Stomach (tissue), 8 donors: ENCODE measurements at regions not wholly inside any gene's neighbourhood (a gene's known extent, or its start where the extent isn't known, plus 50 kb on each side); places are given as distances from the start of the nearest gene placed in this dataset.
A peak's percentile ranks its signal among the peaks of the same experiment; 100 is the strongest.

ENCODE experiments used
- DNase-seq, 2 donors: peaks; one replicate each; pipeline versions ENCODE4 v3.0.0 to v3.0.0-alpha.2; 2013 to 2019
- H3K27ac ChIP-seq, 5 donors: fragments of 200-600 bp in 4 of 5; sonication (generic) in 4 of 5; one replicate each; pipeline ENCODE4 v1.5.1; 2013 to 2019; ENCODE audit warnings: mild to moderate bottlenecking in 1 of 5, moderate library complexity in 1 of 5
- H3K27me3 ChIP-seq, 3 donors: fragments of 200-600 bp; sonication (generic); one replicate each; pipeline ENCODE4 v1.5.1; 2017 to 2019; ENCODE audit warnings: mixed run types in 1 of 3
- H3K36me3 ChIP-seq, 4 donors: fragments of 200-600 bp; sonication (generic); 1 replicate in 3 of 4; 2 replicates in 1 of 4; pipeline ENCODE4 v1.5.1; 2016 to 2019
- H3K4me1 ChIP-seq, 4 donors: fragments of 200-600 bp; sonication (generic); one replicate each; pipeline ENCODE4 v1.5.1; 2016 to 2019
- H3K4me3 ChIP-seq, 4 donors: fragments of 200-600 bp; sonication (generic) in 3 of 4; one replicate each; pipeline ENCODE4 v1.5.1; 2016 to 2019; ENCODE audit warnings: mild to moderate bottlenecking in 1 of 4
- H3K9me3 ChIP-seq, 4 donors: fragments of 200-600 bp; sonication (generic); one replicate each; pipeline ENCODE4 v1.5.1; 2016 to 2019
- CTCF ChIP-seq, 7 experiments: fragments of 450-650 bp in 4 of 7; fragments of 200-600 bp in 3 of 7; sonication (generic) in 3 of 7; IDR thresholded peaks; one replicate each; pipeline ENCODE4 v1.5.1; 2016 to 2019; ENCODE audit warnings: antibody characterized with exemption in 7 of 7, control low read depth in 2 of 7, mild to moderate bottlenecking in 1 of 7
- EP300 ChIP-seq: sonication (generic); formaldehyde crosslinking; IDR thresholded peaks from one replicate; pipeline ENCODE4 v1.6.1; 2017; ENCODE audit warnings: antibody characterized with exemption
- POLR2A ChIP-seq, 4 donors: fragments of 450-650 bp; IDR thresholded peaks; one replicate each; pipeline ENCODE4 v1.6.1; 2016; ENCODE audit warnings: antibody characterized with exemption in 4 of 4, control low read depth in 2 of 4, mild to moderate bottlenecking in 1 of 4, moderate library complexity in 1 of 4
- POLR2AphosphoS5 ChIP-seq, 3 donors: sonication (generic); formaldehyde crosslinking; IDR thresholded peaks; one replicate each; pipeline ENCODE4 v1.6.1; 2016; ENCODE audit warnings: antibody characterized with exemption in 3 of 3
- WGBS, 5 donors: extraction: QIAGEN DNeasy Blood & Tissue Kit in 3 of 5; methylation state at CpG; one replicate each; pipeline versions ENCODE4 v1.1.5 to v1.1.7; 2013 to 2018; 5-methylcytosine and 5-hydroxymethylcytosine counted together
- intact Hi-C: fragments of 100-400 bp; cut with DNase I; formaldehyde crosslinking; loops from one replicate; pipeline ENCODE4 v1.15.1; 2023; ENCODE audit warnings: low total_unique reads
- donor health status: healthy with polysubstance abuse.
- donor health status: Bipolar disorder and iron deficiency.
- donor health status: healthy.

DNA sequence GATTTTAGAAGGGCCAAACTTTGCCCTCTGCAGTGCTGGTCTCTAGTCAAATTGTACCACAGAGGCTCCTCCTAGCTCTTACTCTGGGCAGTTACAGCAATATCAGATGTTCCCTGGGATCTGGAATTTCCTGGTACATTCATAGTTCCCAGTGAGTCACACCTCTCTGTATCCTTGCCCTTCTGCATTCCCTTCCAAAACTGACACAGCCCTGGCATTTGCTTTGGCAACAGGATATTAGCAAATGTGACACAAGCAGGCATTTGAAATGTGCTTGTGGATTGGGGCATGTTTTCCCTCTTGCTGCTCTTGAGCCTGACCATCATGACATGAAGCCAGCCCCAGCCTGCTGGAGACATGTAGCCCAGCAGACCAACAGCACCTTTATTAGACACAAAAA lies 284.7 kb upstream of the AKR1E2 start:
- Histone ChIP-seq H3K4me1 (peaks cover 0 to 7% (median 0%) of the 10 kb centered on the region in 4 donors), H3K27me3 (no peaks in the 10 kb centered on the region), H3K27ac (peak overlapping the region in 1 of 5 donors; percentile 69), H3K36me3 (no peaks in the 10 kb centered on the region), H3K4me3 (no peak overlapping the region), H3K9me3 (peaks cover 0 to 15% (median 0%) of the 10 kb centered on the region in 4 donors)
- peak in 1 of 2 donors; percentile 44 for DNase-seq
- TF ChIP-seq POLR2AphosphoS5 (IDR thresholded peaks at IDR 0.05) (peak in 2 of 3 donors; percentile 20 to 88), POLR2A (IDR thresholded peaks at IDR 0.05) (no peak), EP300 (no peak), CTCF (IDR thresholded peaks at IDR 0.05) (peak in 1 of 7 experiments; percentile 14)
- intact Hi-C loops: no loop called here

- DNase-seq: no peak
- Histone ChIP-seq H3K27ac (no peak overlapping the region), H3K36me3 (no peaks in the 10 kb centered on the region), H3K27me3 (no peaks in the 10 kb centered on the region), H3K4me1 (no peaks in the 10 kb centered on the region), H3K9me3 (peaks cover 0 to 15% (median 0%) of the 10 kb centered on the region in 4 donors), H3K4me3 (no peak overlapping the region)
- TF ChIP-seq POLR2AphosphoS5 (IDR thresholded peaks at IDR 0.05) (no peak), POLR2A (IDR thresholded peaks at IDR 0.05) (no peak), CTCF (IDR thresholded peaks at IDR 0.05) (no peak), EP300 (no peak)
- intact Hi-C loops: no loop called here
- WGBS, 5 donors: 82 to 96% (median 87%) methylated on average over 4 of the region's 4 CpGs
Observed at GRCh38 chr10:4538016-4538415, 288.0 kb upstream of the AKR1E2 start.

DNA sequence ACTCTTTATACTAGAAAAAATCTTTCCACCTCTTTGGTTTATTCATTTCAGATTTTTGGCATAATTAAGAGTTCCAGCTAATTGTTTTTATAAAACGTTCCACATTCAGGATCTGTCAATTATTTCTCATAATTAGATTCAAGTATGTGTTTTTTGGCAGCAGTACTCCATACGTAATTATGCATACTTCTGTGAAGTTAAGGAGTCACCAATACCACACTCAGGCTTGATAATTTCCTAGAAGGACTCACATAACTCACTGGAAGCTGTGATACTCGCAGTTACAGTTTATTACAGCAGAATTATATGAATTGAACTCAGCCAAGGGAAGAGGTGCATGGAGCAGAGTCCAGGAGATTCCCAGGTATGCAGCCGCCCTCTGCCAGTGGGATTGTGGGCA lies 290.5 kb upstream of the AKR1E2 start:
- TF ChIP-seq POLR2AphosphoS5 (IDR thresholded peaks at IDR 0.05) (no peak), CTCF (IDR thresholded peaks at IDR 0.05) (no peak)
- no peaks in the 10 kb centered on the region for H3K4me1 ChIP-seq
- H3K4me3 ChIP-seq: no peak overlapping the region
- peaks cover 0 to 15% (median 0%) of the 10 kb centered on the region in 4 donors for H3K9me3 ChIP-seq
- DNase-seq: no peak
- no peaks in the 10 kb centered on the region for H3K36me3 ChIP-seq
- no peak overlapping the region for H3K27ac ChIP-seq
- no peaks in the 10 kb centered on the region for H3K27me3 ChIP-seq
- intact Hi-C loops: no loop called here
- WGBS, 5 donors: 76 to 86% (median 82%) methylated on average over 4 of the region's 4 CpGs

DNA sequence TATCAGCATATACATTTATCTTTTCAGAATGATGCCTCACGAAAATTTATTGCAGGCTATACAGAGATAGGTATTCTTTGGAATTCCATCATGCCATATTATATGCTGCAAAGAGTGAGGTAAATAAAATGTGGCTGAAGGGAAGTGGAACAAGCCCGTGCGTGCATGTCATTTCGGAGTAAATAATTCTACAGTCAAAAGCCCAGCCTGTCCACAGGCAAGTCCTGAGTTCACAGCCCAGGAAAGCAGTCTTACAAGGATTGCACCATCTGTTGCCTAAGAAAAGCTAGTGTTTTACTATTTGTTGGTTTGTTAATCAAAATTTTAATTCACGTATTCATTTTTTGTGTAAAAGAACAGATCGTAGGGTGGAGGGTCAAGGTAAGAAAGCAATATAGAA lies 292.4 kb upstream of the AKR1E2 start:
- DNase-seq: no peak
- Histone ChIP-seq H3K4me1 (no peaks in the 10 kb centered on the region), H3K9me3 (peaks cover 0 to 15% (median 0%) of the 10 kb centered on the region in 4 donors), H3K36me3 (no peaks in the 10 kb centered on the region), H3K27me3 (no peaks in the 10 kb centered on the region), H3K4me3 (no peak overlapping the region), H3K27ac (no peak overlapping the region)
- intact Hi-C loops: no loop called here
- WGBS, 5 donors: 83 to 88% (median 85%) methylated on average over 6 of the region's 6 CpGs
- TF ChIP-seq CTCF (IDR thresholded peaks at IDR 0.05): no peak
- no peak for TF ChIP-seq EP300
- TF ChIP-seq POLR2A (IDR thresholded peaks at IDR 0.05): no peak
- no peak for TF ChIP-seq POLR2AphosphoS5 (IDR thresholded peaks at IDR 0.05)
